Stimulated activated naive CD8-positive, alpha-beta T cell treated with anti-CD3 and anti-CD28 coated beads, Interleukin-15, Interleukin-2, amounts not matched to agents 100 ng/mL and 50 ng/mL, for 24 hours (primary cell): ENCODE measurements at regions not wholly inside any gene's neighbourhood (a gene's known extent, or its start where the extent isn't known, plus 50 kb on each side); places are given as distances from the start of the nearest gene placed in this dataset.

ENCODE experiments used
- H3K27ac Mint-ChIP-seq: one replicate; pipeline ENCODE4 v1.8.0; 2021; ENCODE audit warnings: mild to moderate bottlenecking, mixed read lengths
- H3K27me3 Mint-ChIP-seq: one replicate; pipeline ENCODE4 v1.8.0; 2021; ENCODE audit warnings: mixed read lengths
- H3K36me3 Mint-ChIP-seq: one replicate; pipeline ENCODE4 v1.8.0; 2021; ENCODE audit warnings: low read depth, mixed read lengths
- H3K4me1 Mint-ChIP-seq: one replicate; pipeline ENCODE4 v1.8.0; 2021; ENCODE audit warnings: low read depth, mixed read lengths
- H3K4me3 Mint-ChIP-seq: one replicate; pipeline ENCODE4 v1.8.0; 2021; ENCODE audit warnings: mild to moderate bottlenecking, mixed read lengths
- H3K9me3 Mint-ChIP-seq: one replicate; pipeline ENCODE4 v1.8.0; 2021; ENCODE audit warnings: mixed read lengths

DNA sequence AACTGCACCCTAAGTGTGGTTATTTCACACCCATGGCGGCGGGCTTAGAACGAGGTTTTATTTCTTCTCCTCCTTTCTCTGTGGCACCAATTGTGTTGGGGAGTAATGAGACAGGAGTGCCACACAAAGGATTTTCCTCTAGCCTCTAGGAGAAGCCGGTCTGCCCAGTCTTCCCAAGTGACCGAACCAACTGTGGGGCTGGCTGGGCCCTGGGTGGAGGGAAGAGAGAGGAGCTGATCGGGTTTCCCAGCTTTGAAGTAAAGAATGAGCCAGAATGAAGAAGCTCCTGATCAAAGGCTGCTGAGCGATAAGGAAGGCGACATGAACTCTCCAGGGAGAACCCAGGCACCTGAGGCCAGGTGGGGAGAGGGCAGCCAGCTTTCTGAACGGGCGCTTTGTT lies 616.0 kb upstream of the BTBD3 start:
- H3K4me1 Mint-ChIP-seq, result no peaks in the 10 kb centered on the region
- H3K4me3 Mint-ChIP-seq, result no peak overlapping the region

DNA sequence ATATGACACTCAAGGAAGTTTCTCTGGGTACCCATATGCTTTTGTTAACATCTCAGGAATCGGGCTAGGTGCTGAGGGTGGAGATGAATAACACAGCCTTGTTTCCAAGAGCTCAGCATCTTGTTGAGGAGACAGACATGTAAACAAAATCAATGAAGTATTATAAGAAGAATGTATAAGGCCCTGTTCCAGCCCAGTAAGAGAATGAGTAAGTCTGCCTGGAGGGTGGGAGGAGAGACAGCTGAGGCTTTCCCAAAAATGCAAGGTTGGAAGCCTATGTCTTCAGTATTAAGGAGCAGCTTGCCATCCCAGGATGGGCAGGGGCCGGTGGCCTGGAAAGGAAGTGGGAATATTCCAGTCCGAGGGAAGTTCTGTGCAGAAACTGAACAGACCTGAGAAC lies 615.3 kb upstream of the BTBD3 start:
- no peaks in the 10 kb centered on the region for H3K36me3 Mint-ChIP-seq
- H3K4me3 Mint-ChIP-seq, result no peak overlapping the region
- no peaks in the 10 kb centered on the region for H3K27me3 Mint-ChIP-seq

More for the DNA sequence above, 616.0 kb upstream of the BTBD3 start:
- Mint-ChIP-seq H3K27ac (no peak overlapping the region), H3K9me3 (no peaks in the 10 kb centered on the region), H3K27me3 (no peaks in the 10 kb centered on the region), H3K36me3 (no peaks in the 10 kb centered on the region)

DNA sequence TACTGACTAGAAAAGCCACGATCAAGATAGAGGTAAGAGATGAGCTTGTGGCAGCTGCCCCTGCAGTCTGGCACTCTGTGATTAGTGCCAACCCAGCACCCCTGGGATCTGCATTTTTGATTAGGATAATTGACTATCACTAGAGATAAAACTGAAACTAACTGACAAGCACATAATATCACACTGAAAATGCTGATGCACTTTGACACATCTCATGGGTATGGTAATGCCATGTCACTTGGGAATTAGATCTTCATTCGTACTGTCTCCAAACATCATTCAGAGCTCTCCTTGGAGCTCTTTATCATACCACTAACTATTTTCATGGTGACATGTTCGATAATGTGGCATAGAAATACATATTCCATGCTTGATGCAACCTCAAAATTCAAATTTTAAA lies 612.9 kb upstream of the BTBD3 start:
- Mint-ChIP-seq H3K4me1 (no peaks in the 10 kb centered on the region), H3K27ac (no peak overlapping the region), H3K4me3 (no peak overlapping the region), H3K36me3 (no peaks in the 10 kb centered on the region), H3K27me3 (no peaks in the 10 kb centered on the region), H3K9me3 (no peaks in the 10 kb centered on the region)

More for the DNA sequence above, 615.3 kb upstream of the BTBD3 start:
- H3K4me1 Mint-ChIP-seq, result no peaks in the 10 kb centered on the region
- H3K9me3 Mint-ChIP-seq, result no peaks in the 10 kb centered on the region
- H3K27ac Mint-ChIP-seq, result no peak overlapping the region

DNA sequence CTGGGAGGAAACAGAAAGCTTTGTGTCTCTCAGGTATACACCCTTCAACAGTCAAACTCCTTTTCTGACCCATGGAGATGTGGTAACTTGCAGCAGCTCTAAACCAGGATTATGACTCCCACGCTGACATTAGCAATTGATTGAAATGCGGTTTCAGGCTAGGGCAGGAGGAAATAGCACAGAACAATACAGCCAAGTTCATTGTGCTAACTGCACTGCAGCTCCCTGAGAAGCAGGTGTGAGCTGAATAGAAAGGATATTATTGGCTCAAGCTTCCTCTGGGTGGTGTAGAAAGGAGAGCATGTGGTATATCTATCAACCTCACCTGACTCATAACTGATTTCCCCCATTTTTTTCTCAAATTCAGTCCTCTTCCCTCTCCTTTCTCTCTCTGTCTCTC lies 612.3 kb upstream of the BTBD3 start:
- no peaks in the 10 kb centered on the region for H3K27me3 Mint-ChIP-seq
- H3K27ac Mint-ChIP-seq, result no peak overlapping the region
- H3K4me1 Mint-ChIP-seq, result no peaks in the 10 kb centered on the region
- H3K36me3 Mint-ChIP-seq, result no peaks in the 10 kb centered on the region
- no peaks in the 10 kb centered on the region for H3K9me3 Mint-ChIP-seq
- H3K4me3 Mint-ChIP-seq, result no peak overlapping the region

DNA sequence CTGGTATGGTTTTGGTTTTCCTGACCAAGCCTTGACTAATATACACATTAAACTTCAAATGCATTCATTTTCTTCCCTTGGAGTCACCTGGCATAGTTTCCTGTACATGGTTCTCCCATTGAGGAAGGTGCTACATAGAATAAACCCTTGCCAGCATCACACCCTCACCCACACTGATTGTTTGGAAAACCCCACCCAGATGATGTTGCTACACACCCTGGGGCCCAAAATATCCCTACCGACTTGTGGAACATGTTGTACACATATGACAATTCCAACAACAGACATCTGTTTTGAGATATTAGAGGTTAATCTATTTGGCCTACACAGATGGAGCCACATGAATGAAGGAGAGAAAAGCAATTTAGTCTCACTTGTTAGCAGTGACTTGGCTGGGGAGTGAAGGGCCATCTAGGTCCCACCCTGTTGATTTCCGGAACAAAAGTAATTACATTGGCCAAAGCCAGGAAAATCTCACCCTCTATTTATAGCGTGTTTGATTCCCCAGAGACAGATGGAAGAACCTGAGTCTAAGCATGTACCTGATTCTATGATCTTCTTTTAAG lies 606.0 kb upstream of the BTBD3 start:
- Mint-ChIP-seq H3K27ac (no peak overlapping the region), H3K36me3 (no peaks in the 10 kb centered on the region), H3K27me3 (no peaks in the 10 kb centered on the region), H3K4me3 (no peak overlapping the region), H3K9me3 (peaks cover 9% of the 10 kb centered on the region), H3K4me1 (no peaks in the 10 kb centered on the region)

DNA sequence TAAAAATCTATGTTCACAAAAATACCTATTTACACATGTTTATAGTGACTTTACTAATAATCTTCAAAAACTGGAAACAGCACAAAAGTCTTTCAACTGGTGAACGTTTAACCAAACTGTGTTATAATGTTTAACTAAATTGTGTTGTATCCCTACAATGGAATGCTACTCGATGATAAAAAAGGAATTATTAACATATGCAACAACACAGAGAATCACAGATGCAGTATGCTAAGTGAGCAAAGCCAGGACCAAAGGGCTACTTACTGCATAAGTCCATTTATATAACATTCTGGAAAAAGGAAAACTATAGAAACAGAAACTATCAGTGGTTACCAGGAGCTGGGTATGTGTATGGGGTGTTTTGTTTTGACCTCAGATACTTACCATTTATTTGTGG lies 602.2 kb upstream of the BTBD3 start:
- Mint-ChIP-seq H3K4me3 (no peak overlapping the region), H3K36me3 (no peaks in the 10 kb centered on the region), H3K27ac (no peak overlapping the region), H3K9me3 (peaks cover 9% of the 10 kb centered on the region), H3K4me1 (no peaks in the 10 kb centered on the region), H3K27me3 (no peaks in the 10 kb centered on the region)

DNA sequence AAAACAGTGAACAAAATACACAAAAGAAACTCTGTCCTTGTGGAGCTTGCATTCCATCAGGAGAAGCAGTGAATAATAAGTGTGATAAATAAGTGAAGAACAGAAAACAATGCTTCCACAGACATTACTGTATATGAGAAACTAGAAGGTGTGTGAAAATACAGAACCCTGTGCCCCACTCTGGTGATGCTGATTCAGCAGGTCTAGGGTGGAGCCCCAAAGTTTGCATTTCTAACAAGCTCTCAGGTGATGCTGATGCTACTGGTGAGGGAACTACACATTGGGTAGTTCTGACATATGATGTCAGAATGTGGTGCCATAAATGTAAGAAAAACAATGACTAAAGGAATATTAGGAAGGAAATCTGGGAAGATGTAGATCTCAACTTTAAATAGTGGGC lies 601.4 kb upstream of the BTBD3 start:
- H3K9me3 Mint-ChIP-seq, result peaks cover 5% of the 10 kb centered on the region
- H3K27ac Mint-ChIP-seq, result no peak overlapping the region
- H3K4me1 Mint-ChIP-seq, result no peaks in the 10 kb centered on the region
- no peak overlapping the region for H3K4me3 Mint-ChIP-seq
- H3K27me3 Mint-ChIP-seq, result no peaks in the 10 kb centered on the region
- no peaks in the 10 kb centered on the region for H3K36me3 Mint-ChIP-seq

DNA sequence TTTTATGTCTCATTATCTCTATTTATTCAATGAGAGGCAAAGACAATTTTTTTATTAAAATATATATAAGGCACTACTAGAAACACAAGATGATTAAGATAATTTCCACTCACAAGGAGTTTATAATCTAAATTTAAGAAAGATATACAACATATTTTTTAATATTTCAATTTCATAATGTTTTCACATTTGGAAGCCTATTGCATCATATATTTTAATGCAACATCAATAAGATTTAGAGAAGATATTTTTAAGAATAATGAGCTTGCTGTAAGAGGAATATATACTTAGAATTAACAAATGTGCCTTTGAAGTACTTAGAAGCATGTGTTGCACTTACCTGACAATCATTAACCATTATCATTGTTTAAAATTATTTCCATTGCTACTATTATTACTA lies 597.7 kb upstream of the BTBD3 start:
- H3K4me1 Mint-ChIP-seq, result no peaks in the 10 kb centered on the region
- no peak overlapping the region for H3K4me3 Mint-ChIP-seq
- no peaks in the 10 kb centered on the region for H3K27me3 Mint-ChIP-seq
- peaks cover 7% of the 10 kb centered on the region for H3K9me3 Mint-ChIP-seq
- no peak overlapping the region for H3K27ac Mint-ChIP-seq
- no peaks in the 10 kb centered on the region for H3K36me3 Mint-ChIP-seq

DNA sequence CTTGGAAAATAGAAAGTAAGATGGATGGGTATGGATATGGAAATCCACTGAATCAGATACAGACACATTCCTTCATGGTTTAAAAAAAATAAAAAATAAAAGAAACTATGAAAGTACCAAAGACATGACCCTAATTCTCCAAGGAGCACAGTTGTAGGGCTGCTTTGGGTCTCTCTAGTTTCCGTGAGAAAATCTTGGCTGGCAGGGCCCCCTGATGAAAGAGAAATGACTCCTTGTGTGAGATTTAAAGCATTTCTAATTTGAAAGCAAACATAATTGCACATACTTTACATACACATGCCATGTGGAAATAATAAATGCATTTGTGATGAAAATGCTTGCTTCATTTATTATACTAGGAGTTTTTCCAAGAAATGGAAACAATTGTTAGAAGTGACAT lies 593.9 kb upstream of the BTBD3 start:
- Mint-ChIP-seq H3K27ac (no peak overlapping the region), H3K9me3 (peaks cover 11% of the 10 kb centered on the region), H3K4me1 (no peaks in the 10 kb centered on the region), H3K36me3 (no peaks in the 10 kb centered on the region), H3K4me3 (no peak overlapping the region), H3K27me3 (no peaks in the 10 kb centered on the region)

DNA sequence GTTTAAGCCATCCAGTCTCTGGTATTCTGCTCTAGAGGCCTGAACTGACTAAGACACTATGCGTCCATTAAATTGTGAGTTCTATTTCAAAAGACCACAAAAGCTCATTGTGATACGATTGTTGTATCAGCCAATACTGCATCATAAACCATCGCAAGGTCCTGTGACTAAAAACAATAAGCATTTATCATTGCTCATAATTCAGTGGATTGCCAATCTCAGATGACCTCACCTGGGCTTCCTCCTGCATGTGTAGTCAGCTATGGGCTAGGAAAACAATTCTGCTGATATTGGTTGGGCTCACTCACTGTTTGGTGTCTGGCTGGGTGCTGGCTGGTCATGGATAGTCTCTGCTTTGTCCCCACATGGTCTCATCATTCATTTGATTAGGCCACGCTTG lies 592.7 kb upstream of the BTBD3 start:
- no peaks in the 10 kb centered on the region for H3K4me1 Mint-ChIP-seq
- no peaks in the 10 kb centered on the region for H3K27me3 Mint-ChIP-seq
- H3K9me3 Mint-ChIP-seq, result peaks cover 11% of the 10 kb centered on the region
- no peaks in the 10 kb centered on the region for H3K36me3 Mint-ChIP-seq
- no peak overlapping the region for H3K4me3 Mint-ChIP-seq
- H3K27ac Mint-ChIP-seq, result no peak overlapping the region

DNA sequence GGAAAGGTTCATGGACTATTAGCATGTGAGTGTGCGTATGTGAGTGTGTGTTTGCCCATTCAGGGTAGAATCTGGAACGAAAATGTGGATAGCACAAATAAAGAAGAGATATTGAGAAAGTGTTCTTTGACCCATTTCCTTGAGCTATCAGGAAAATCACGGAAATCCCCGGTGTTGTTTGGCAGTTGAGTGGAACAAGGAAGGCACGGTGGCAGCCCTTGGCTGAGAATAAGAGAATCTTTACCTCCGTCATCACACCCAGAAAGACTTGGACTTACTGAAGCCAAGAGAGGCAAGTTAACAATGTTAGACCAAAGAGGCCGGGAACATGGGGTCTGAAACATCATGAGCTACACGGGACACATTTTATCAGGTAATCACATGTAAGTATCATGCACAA lies 588.9 kb upstream of the BTBD3 start:
- H3K27ac Mint-ChIP-seq, result no peak overlapping the region
- H3K9me3 Mint-ChIP-seq, result peaks cover 16% of the 10 kb centered on the region
- no peaks in the 10 kb centered on the region for H3K36me3 Mint-ChIP-seq
- H3K27me3 Mint-ChIP-seq, result no peaks in the 10 kb centered on the region
- no peak overlapping the region for H3K4me3 Mint-ChIP-seq
- H3K4me1 Mint-ChIP-seq, result no peaks in the 10 kb centered on the region

DNA sequence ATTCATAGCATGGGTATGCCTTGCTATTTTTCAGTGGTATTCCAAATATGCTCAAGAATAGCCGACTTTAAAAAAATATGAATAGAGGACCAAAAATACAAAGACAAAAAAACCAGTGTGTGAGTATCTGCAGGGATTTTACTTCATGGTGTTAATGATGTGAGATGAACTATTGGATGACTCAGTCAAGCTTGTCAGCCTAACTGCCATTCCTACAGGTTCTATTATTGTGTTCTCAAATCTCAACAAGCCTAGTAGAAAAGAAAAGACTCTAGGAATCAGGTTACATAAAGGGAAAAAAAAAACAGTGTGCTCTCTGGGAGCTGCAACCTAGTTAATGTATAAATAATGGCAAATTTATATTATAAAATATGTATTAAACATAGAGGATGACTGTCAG lies 588.4 kb upstream of the BTBD3 start:
- no peak overlapping the region for H3K27ac Mint-ChIP-seq
- no peaks in the 10 kb centered on the region for H3K4me1 Mint-ChIP-seq
- H3K36me3 Mint-ChIP-seq, result no peaks in the 10 kb centered on the region
- no peak overlapping the region for H3K4me3 Mint-ChIP-seq
- no peaks in the 10 kb centered on the region for H3K27me3 Mint-ChIP-seq
- H3K9me3 Mint-ChIP-seq, result peaks cover 16% of the 10 kb centered on the region

DNA sequence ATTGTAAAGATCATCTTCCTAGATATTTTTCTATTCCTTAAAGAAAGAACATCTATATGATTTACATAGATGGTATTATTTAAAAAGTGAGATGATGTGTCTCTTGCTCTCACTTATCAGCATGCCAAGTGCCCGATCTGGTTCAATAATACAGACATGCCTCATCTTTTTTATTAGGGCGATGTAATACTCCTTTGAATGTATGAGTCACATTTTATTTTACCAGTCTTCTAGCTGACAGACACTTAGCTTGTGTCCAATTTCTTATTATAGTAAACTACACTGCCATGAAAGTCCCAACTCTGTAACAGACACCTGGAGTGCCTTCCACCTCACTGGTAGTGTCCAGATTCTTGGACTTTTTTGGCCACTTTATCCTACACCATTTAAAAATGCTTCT lies 586.6 kb upstream of the BTBD3 start:
- no peaks in the 10 kb centered on the region for H3K4me1 Mint-ChIP-seq
- peaks cover 12% of the 10 kb centered on the region for H3K9me3 Mint-ChIP-seq
- H3K27me3 Mint-ChIP-seq, result no peaks in the 10 kb centered on the region
- H3K36me3 Mint-ChIP-seq, result no peaks in the 10 kb centered on the region
- H3K27ac Mint-ChIP-seq, result no peak overlapping the region
- H3K4me3 Mint-ChIP-seq, result no peak overlapping the region

DNA sequence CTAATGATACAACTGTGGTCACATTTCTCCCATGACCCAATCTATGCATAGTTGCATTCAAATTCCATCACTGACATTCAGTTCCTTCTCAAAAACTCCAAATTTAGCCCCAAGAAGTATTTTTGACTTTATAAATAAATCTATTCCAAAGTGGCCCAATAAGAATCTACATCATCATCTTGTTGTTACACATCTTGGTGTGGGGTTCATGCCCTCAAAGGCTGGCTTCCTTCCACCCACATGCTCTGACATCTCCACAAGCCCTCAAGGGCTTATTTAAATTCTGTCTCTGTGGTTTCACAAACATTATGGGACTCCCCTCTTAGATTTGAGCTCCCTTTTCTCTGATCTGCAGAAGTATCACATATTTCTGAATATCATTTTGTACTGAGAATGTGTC lies 585.3 kb upstream of the BTBD3 start:
- no peaks in the 10 kb centered on the region for H3K27me3 Mint-ChIP-seq
- H3K36me3 Mint-ChIP-seq, result no peaks in the 10 kb centered on the region
- H3K9me3 Mint-ChIP-seq, result peaks cover 12% of the 10 kb centered on the region
- H3K4me3 Mint-ChIP-seq, result no peak overlapping the region
- H3K4me1 Mint-ChIP-seq, result no peaks in the 10 kb centered on the region
- H3K27ac Mint-ChIP-seq, result no peak overlapping the region

DNA sequence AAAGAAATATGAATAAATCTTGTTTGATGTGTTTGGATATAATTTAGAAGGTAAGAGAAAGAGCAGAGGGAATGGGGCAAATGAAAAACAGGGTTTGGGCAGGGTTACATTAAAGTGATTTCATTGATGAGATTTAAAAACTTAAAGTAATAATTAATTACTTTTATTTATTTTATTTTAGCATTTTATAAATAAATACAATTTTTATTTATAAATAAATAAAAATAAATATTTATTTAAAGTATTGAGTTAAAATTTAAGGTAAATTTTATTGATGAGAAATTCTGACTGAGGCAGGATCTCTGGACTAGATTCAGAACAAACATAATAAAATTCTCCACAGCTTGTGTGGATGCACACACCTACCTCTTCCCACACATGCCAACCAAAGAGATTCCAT lies 584.1 kb upstream of the BTBD3 start:
- Mint-ChIP-seq H3K4me1 (no peaks in the 10 kb centered on the region), H3K4me3 (no peak overlapping the region), H3K27me3 (no peaks in the 10 kb centered on the region), H3K36me3 (no peaks in the 10 kb centered on the region), H3K27ac (no peak overlapping the region), H3K9me3 (peaks cover 12% of the 10 kb centered on the region)

DNA sequence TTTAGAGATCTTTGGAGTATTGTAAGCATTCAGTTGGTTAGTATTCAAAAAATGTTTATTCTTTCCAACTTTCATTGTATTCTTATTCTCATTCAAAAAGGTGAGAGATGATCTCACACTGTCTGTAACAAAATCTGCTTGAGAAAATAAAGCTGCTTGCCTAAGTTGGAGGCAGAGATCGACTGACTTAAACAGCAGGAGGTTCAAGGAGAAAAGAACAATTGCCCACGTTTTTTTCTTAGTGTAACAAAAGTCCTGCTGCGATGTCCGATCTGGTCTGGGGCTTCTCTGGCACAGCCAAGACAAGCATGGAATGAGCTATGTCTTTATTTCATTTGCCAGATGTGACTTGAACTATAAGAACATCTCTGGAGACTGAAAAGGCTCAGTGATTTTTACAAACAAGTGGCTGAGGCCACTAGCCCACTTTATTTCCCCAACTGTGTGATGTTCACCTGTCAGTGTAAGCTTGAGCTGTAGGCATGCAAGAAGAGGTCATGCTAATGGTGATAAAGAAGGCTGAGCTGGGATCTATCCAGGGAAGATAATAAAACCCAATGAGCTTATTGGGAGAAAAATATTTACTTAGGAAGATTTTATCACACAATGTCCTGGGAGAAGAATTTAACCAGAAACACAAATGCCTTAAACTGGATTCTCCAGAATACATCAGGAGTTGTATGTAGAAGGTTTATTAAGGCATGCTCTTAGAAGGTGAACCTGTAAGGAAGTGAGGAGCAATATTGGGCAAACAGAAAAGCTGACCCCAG lies 580.1 kb upstream of the BTBD3 start:
- Mint-ChIP-seq H3K9me3 (peaks cover under 1% of the 10 kb centered on the region), H3K27ac (no peak overlapping the region), H3K4me1 (no peaks in the 10 kb centered on the region), H3K27me3 (no peaks in the 10 kb centered on the region), H3K4me3 (no peak overlapping the region), H3K36me3 (no peaks in the 10 kb centered on the region)
